ENCODE measurements at regions not wholly inside any gene's neighbourhood (a gene's known extent, or its start where the extent isn't known, plus 50 kb on each side); places are given as distances from the start of the nearest gene placed in this dataset.

DNA sequence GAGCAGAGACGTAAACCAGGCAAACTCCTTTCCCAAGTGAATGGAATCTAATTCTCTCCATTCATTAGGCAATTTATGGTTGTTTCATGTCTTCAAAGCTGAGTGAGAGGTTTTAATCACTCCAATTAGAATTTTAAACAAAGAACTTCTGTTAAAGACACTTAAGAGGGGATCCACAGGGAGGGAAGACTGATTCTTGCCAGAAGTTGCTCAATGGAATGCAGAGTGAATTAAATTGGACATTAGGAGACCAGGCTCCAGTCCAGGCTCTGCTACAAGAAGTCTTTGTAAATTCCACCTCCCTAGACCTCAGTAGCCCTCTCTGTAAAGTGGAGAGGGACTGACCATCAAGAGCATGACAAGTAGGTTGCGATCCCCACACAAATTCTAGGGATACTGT lies 130.7 kb upstream of the TMEM72 start:
- no peaks in the 10 kb centered on the region for H3K79me2 ChIP-seq (ENCODE audit: low read depth)
- no peaks in the 10 kb centered on the region for H3K36me3 ChIP-seq (ENCODE audit: low read depth)
- intact Hi-C loops (cut with micrococcal nuclease; ENCODE audit: unreplicated experiment), result no loop called here
- no peaks in the 10 kb centered on the region for H3F3A ChIP-seq (ENCODE audit: insufficient read depth, low read depth)
- H3K9me2 ChIP-seq (ENCODE audit: insufficient read depth), result no peaks in the 10 kb centered on the region; the same call in 1 of the 2 replicates
- H3K9me3 ChIP-seq (ENCODE audit: insufficient read depth, low read depth), result no peaks in the 10 kb centered on the region
- no peak overlapping the region for H3K4me2 ChIP-seq
- H4K20me1 ChIP-seq (ENCODE audit: insufficient read depth), result no peaks in the 10 kb centered on the region
- ChIA-PET CTCF (no interaction called here), POLR2A (ENCODE audit: unreplicated experiment) (no interaction called here)
- no peak overlapping the region for H3K27ac ChIP-seq
- H3K27me3 ChIP-seq (ENCODE audit: insufficient read depth, low read depth), result peaks cover 28% of the 10 kb centered on the region
- H2AFZ ChIP-seq, result no peak overlapping the region
- no peak for DNase-seq
- no TSS peak for BruUV-seq (replicated peaks)
- no peak overlapping the region for H3K4me3 ChIP-seq
- H3K4me1 ChIP-seq (replicated peaks; ENCODE audit: insufficient read depth), result no peaks in the 10 kb centered on the region
- TF ChIP-seq, protein P1, sequence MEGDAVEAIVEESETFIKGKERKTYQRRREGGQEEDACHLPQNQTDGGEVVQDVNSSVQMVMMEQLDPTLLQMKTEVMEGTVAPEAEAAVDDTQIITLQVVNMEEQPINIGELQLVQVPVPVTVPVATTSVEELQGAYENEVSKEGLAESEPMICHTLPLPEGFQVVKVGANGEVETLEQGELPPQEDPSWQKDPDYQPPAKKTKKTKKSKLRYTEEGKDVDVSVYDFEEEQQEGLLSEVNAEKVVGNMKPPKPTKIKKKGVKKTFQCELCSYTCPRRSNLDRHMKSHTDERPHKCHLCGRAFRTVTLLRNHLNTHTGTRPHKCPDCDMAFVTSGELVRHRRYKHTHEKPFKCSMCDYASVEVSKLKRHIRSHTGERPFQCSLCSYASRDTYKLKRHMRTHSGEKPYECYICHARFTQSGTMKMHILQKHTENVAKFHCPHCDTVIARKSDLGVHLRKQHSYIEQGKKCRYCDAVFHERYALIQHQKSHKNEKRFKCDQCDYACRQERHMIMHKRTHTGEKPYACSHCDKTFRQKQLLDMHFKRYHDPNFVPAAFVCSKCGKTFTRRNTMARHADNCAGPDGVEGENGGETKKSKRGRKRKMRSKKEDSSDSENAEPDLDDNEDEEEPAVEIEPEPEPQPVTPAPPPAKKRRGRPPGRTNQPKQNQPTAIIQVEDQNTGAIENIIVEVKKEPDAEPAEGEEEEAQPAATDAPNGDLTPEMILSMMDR (conservative IDR thresholded peaks at IDR 0.05), result no peak
- TF ChIP-seq EZH2 (IDR thresholded peaks at IDR 0.05; ENCODE audit: low read depth), result no peak

DNA sequence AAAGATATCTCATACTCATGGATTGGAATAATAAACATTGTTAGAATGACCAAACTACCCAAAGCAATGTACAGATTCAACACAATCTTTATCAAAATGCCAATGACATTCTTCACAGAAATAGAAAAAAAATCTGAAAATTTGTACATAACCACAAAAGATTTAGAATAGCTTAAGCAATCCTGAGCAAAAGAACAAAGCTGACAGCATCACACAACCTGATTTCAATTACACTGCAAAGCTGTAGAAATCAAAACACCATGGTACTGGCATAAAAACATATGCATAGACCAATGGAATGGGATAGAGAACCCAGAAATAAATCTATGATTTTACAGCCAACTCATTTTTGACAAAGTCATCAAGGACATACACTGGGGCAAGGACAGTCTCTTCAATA lies 130.0 kb upstream of the TMEM72 start:
- H3K4me3 ChIP-seq, result no peak overlapping the region
- no peak for DNase-seq
- H3K27me3 ChIP-seq (ENCODE audit: insufficient read depth, low read depth), result peaks cover 29% of the 10 kb centered on the region
- TF ChIP-seq, protein P1 (conservative IDR thresholded peaks at IDR 0.05), result no peak
- no peak for TF ChIP-seq EZH2 (IDR thresholded peaks at IDR 0.05; ENCODE audit: low read depth)
- CTCF ChIA-PET, result no interaction called here
- intact Hi-C loops (cut with micrococcal nuclease; ENCODE audit: unreplicated experiment), result no loop called here
- H3K4me2 ChIP-seq, result no peak overlapping the region
- no peaks in the 10 kb centered on the region for H3K79me2 ChIP-seq (ENCODE audit: low read depth)
- no peaks in the 10 kb centered on the region for H3K9me3 ChIP-seq (ENCODE audit: insufficient read depth, low read depth)
- no peaks in the 10 kb centered on the region for H4K20me1 ChIP-seq (ENCODE audit: insufficient read depth)
- H3F3A ChIP-seq (ENCODE audit: insufficient read depth, low read depth), result no peaks in the 10 kb centered on the region
- no peak overlapping the region for H2AFZ ChIP-seq
- no peaks in the 10 kb centered on the region; the same call in 1 of the 2 replicates for H3K9me2 ChIP-seq (ENCODE audit: insufficient read depth)
- no peak overlapping the region for H3K27ac ChIP-seq
- H3K4me1 ChIP-seq (replicated peaks; ENCODE audit: insufficient read depth), result no peaks in the 10 kb centered on the region
- H3K36me3 ChIP-seq (ENCODE audit: low read depth), result no peaks in the 10 kb centered on the region
- BruUV-seq (replicated peaks), result no TSS peak
- POLR2A ChIA-PET (ENCODE audit: unreplicated experiment), result no interaction called here

DNA sequence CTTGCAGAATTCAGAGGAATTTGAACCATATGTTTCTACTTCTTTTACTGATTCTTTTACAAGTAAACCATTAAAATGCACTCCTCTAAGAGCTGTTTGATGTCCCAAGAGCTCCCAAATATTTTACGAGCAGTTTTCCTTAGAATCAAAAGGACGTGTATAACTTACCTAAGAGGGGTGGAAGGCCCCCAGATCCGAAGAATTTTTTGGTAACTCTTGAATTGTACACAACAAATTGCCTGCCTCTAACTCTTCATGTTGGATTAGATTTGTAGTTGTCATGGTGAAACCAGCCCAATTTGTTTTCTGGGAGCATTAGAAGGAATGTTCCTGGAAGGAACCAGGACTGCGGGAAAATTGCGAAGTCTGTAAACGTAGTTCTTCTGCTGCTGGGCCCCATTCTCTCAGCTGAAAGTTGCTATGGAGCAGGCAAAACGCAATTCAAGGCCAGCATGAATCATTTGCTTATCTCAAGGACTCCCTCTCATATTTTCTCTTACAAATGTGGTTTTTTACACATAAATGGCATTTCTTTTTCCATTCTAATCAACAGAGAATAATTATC lies 124.8 kb upstream of the TMEM72 start:
- intact Hi-C loops (cut with micrococcal nuclease; ENCODE audit: unreplicated experiment), result no loop called here
- TF ChIP-seq EZH2 (IDR thresholded peaks at IDR 0.05; ENCODE audit: low read depth), result no peak
- TF ChIP-seq, protein P1 (conservative IDR thresholded peaks at IDR 0.05), result no peak

More for the DNA sequence above, 124.8 kb upstream of the TMEM72 start:
- Histone ChIP-seq H3K79me2 (ENCODE audit: low read depth) (no peaks in the 10 kb centered on the region), H3K36me3 (ENCODE audit: low read depth) (no peaks in the 10 kb centered on the region), H3K4me3 (no peak overlapping the region), H3F3A (ENCODE audit: insufficient read depth, low read depth) (no peaks in the 10 kb centered on the region), H3K4me1 (replicated peaks; ENCODE audit: insufficient read depth) (no peaks in the 10 kb centered on the region), H3K9me2 (ENCODE audit: insufficient read depth) (no peaks in the 10 kb centered on the region; the same call in 1 of the 2 replicates), H3K9me3 (ENCODE audit: insufficient read depth, low read depth) (no peaks in the 10 kb centered on the region; the same call in 1 of the 2 replicates), H3K27ac (no peak overlapping the region), H4K20me1 (ENCODE audit: insufficient read depth) (no peaks in the 10 kb centered on the region), H2AFZ (no peak overlapping the region), H3K27me3 (ENCODE audit: insufficient read depth, low read depth) (peaks cover 10% of the 10 kb centered on the region; the same call in 1 of the 2 replicates), H3K4me2 (no peak overlapping the region)
- CTCF ChIA-PET, result no interaction called here
- POLR2A ChIA-PET (ENCODE audit: unreplicated experiment), result no interaction called here
- BruUV-seq (replicated peaks), result no TSS peak
- no peak for DNase-seq

Data from PC-9 (cell line).